ENCODE measurements at regions not wholly inside any gene's neighbourhood (a gene's known extent, or its start where the extent isn't known, plus 50 kb on each side); places are given as distances from the start of the nearest gene placed in this dataset.

GRCh38 chr5:66467564-66467963 lies 128.6 kb upstream of the MAST4 start:
- TF ChIP-seq RAD21 (IDR thresholded peaks at IDR 0.05; ENCODE audit: low read depth) (no peak), MAX (IDR thresholded peaks at IDR 0.05) (no peak), FOXM1 (IDR thresholded peaks at IDR 0.05; ENCODE audit: borderline replicate concordance, low read depth) (no peak), TAF1 (IDR thresholded peaks at IDR 0.05; ENCODE audit: low read depth) (no peak), CREB1 (IDR thresholded peaks at IDR 0.05; ENCODE audit: low read depth) (no peak), YY1 (IDR thresholded peaks at IDR 0.05; ENCODE audit: low read depth) (no peak), USF1 (IDR thresholded peaks at IDR 0.05) (no peak), TEAD4 (IDR thresholded peaks at IDR 0.05) (no peak), TCF12 (IDR thresholded peaks at IDR 0.05; ENCODE audit: low read depth) (no peak), REST (IDR thresholded peaks at IDR 0.05; ENCODE audit: low read depth) (no peak), CEBPB (IDR thresholded peaks at IDR 0.05) (no peak)

- TF ChIP-seq EP300 (IDR thresholded peaks at IDR 0.05; ENCODE audit: borderline replicate concordance), result no peak
- no peak for TF ChIP-seq CEBPB (IDR thresholded peaks at IDR 0.05)
- no peak for TF ChIP-seq EGR1 (IDR thresholded peaks at IDR 0.05)
- TF ChIP-seq ZBTB7A (IDR thresholded peaks at IDR 0.05; ENCODE audit: low read depth), result no peak
- TF ChIP-seq TAF1 (IDR thresholded peaks at IDR 0.05; ENCODE audit: low read depth), result no peak
- no peak for TF ChIP-seq RAD21 (IDR thresholded peaks at IDR 0.05; ENCODE audit: low read depth)
- no peak for TF ChIP-seq CREB1 (IDR thresholded peaks at IDR 0.05; ENCODE audit: low read depth)
- no peak for TF ChIP-seq TEAD4 (IDR thresholded peaks at IDR 0.05)
- TF ChIP-seq YY1 (IDR thresholded peaks at IDR 0.05; ENCODE audit: low read depth), result no peak
- no peak for TF ChIP-seq FOXM1 (IDR thresholded peaks at IDR 0.05; ENCODE audit: borderline replicate concordance, low read depth)
- TF ChIP-seq NFIC (IDR thresholded peaks at IDR 0.05), result no peak
- TF ChIP-seq TCF12 (IDR thresholded peaks at IDR 0.05; ENCODE audit: low read depth), result no peak
- TF ChIP-seq MAX (IDR thresholded peaks at IDR 0.05), result no peak
- no peak for TF ChIP-seq USF1 (IDR thresholded peaks at IDR 0.05)
- no peak for TF ChIP-seq REST (IDR thresholded peaks at IDR 0.05; ENCODE audit: low read depth)
These were observed 126.5 kb upstream of the MAST4 start for GRCh38 chr5:66469684-66470083.

- TF ChIP-seq ZBTB7A (IDR thresholded peaks at IDR 0.05; ENCODE audit: low read depth) (no peak), TAF1 (IDR thresholded peaks at IDR 0.05; ENCODE audit: low read depth) (no peak), CEBPB (IDR thresholded peaks at IDR 0.05) (no peak), YY1 (IDR thresholded peaks at IDR 0.05; ENCODE audit: low read depth) (no peak), TEAD4 (IDR thresholded peaks at IDR 0.05) (no peak), REST (IDR thresholded peaks at IDR 0.05; ENCODE audit: low read depth) (no peak), EP300 (IDR thresholded peaks at IDR 0.05; ENCODE audit: borderline replicate concordance) (no peak), MAX (IDR thresholded peaks at IDR 0.05) (no peak), NFIC (IDR thresholded peaks at IDR 0.05) (no peak), FOXM1 (IDR thresholded peaks at IDR 0.05; ENCODE audit: borderline replicate concordance, low read depth) (no peak), USF1 (IDR thresholded peaks at IDR 0.05) (no peak), TCF12 (IDR thresholded peaks at IDR 0.05; ENCODE audit: low read depth) (no peak), CREB1 (IDR thresholded peaks at IDR 0.05; ENCODE audit: low read depth) (no peak), EGR1 (IDR thresholded peaks at IDR 0.05) (no peak), RAD21 (IDR thresholded peaks at IDR 0.05; ENCODE audit: low read depth) (no peak)
These were observed 124.2 kb upstream of the MAST4 start for GRCh38 chr5:66472010-66472409.

- TF ChIP-seq USF1 (IDR thresholded peaks at IDR 0.05) (no peak), EP300 (IDR thresholded peaks at IDR 0.05; ENCODE audit: borderline replicate concordance) (no peak), ZBTB7A (IDR thresholded peaks at IDR 0.05; ENCODE audit: low read depth) (no peak), TAF1 (IDR thresholded peaks at IDR 0.05; ENCODE audit: low read depth) (no peak), RAD21 (IDR thresholded peaks at IDR 0.05; ENCODE audit: low read depth) (no peak), CREB1 (IDR thresholded peaks at IDR 0.05; ENCODE audit: low read depth) (no peak), FOXM1 (IDR thresholded peaks at IDR 0.05; ENCODE audit: borderline replicate concordance, low read depth) (no peak), TEAD4 (IDR thresholded peaks at IDR 0.05) (no peak)
These were observed 120.5 kb upstream of the MAST4 start for GRCh38 chr5:66475731-66476130.

All from Ishikawa (cell line).